Astrocyte (in vitro differentiated cells and primary cell): ENCODE measurements at regions not wholly inside any gene's neighbourhood (a gene's known extent, or its start where the extent isn't known, plus 50 kb on each side); places are given as distances from the start of the nearest gene placed in this dataset.

Source experiments
- CTCF ChIP-seq: IDR thresholded peaks from 2 replicates; pipeline ENCODE4 v1.5.1; 2011; ENCODE audit warnings: low read depth, mild to moderate bottlenecking, inconsistent platforms, low read length, moderate library complexity; ENCODE audit not compliant: insufficient read depth
- EZH2 ChIP-seq: IDR thresholded peaks from 2 replicates; pipeline ENCODE4 v1.6.1; 2012; ENCODE audit warnings: mild to moderate bottlenecking, low read length, inconsistent platforms; ENCODE audit not compliant: insufficient read depth

GRCh38 chr7:24082826-24083225 lies 201.2 kb upstream of the NPY start:
- TF ChIP-seq CTCF (no peak), EZH2 (no peak)
